ENCODE measurements at regions not wholly inside any gene's neighbourhood (a gene's known extent, or its start where the extent isn't known, plus 50 kb on each side); places are given as distances from the start of the nearest gene placed in this dataset.

DNA sequence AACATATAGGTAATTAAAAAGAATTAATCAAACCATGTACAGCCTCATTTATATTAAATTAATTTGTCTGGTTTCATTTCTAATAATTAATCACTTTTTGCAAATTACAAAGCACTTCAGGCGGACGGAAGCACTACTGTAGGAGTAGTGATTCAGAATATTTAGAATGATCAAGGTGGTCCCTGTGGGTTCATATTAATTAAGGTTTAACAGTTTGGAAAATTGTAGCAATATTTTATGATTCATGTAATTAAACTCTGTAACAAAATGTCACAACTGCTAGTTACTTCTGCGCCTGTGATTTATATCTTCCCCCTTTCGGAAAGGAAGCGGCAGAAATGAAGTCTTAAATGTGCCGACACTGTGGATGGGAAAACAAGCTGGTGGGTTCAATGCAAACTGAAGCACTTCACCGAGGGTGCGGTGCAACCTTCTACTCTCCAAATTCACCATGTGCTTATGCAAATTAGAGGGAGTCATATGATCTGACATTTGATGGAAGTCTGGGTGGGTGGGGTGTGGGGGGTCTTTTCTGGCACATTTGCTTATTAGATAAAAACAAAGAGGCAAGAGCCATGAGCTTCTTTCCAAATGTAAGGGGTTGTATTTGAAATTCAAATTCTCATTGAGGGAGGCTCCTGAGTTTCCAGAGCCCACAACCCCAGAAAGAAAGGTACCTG is 679.4 kb downstream of the TOX3 start:
- no peak for DNase-seq (ENCODE audit: insufficient read length)
- FAIRE-seq, result no peak
- TF ChIP-seq TAF1 (IDR thresholded peaks at IDR 0.05; ENCODE audit: borderline replicate concordance, low read depth, low read length), result no peak
- TF ChIP-seq POLR2AphosphoS5 (IDR thresholded peaks at IDR 0.05; ENCODE audit: low read depth, low read length), result no peak

DNA sequence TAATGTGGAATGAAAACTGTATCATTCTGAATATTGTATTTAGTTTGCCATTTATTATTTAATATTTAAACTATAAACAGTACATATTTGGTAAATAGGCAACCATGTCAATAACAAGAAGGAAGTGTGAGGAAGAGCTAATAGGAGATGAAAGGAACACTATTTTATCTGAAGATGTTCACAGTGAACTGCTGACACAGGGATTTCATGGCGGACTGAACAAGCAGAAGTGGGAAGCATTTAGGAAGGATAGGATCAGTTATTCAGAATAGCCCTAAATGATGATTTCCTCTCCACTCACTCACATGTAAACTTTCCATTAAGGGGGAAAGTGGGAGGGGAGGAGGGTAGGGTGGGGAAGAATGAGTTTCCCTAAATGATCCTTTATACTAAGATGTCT is 682.4 kb downstream of the TOX3 start:
- FAIRE-seq (no peak), DNase-seq (ENCODE audit: insufficient read length) (no peak)
- TF ChIP-seq POLR2AphosphoS5 (IDR thresholded peaks at IDR 0.05; ENCODE audit: low read depth, low read length), result no peak
- TF ChIP-seq TAF1 (IDR thresholded peaks at IDR 0.05; ENCODE audit: borderline replicate concordance, low read depth, low read length), result no peak
- no peak for TF ChIP-seq POLR2A (IDR thresholded peaks at IDR 0.05; ENCODE audit: low read depth, low read length)

DNA sequence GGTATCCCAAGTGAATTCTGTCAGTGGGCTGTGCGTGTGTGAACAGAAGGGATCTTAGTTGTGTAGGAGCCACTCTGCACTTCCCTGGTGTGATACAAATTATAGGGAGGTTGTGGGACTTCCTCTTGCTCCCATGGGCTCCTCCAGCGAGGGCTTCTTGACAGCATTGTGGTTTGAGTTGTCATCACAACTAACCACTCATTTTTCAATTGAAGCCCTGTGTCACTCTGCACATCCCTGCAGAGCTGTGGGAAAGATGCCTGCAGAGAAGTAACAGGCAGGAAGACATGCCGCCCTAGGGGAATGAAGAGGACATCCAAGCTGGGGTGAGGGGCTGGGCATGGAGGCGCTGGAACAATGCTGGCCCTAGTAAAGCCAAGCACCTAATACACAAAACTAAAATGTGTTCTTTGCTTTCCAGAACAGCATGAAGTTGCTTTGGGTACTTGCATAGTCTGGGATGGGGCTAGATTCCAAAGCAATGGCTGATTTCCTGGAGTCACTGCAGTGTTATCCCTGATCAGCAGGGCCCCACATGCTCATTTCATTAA is 692.5 kb downstream of the TOX3 start:
- no peak for DNase-seq (ENCODE audit: insufficient read length)
- no peak for FAIRE-seq
- TF ChIP-seq POLR2A (IDR thresholded peaks at IDR 0.05; ENCODE audit: low read depth, low read length) (no peak), TAF1 (IDR thresholded peaks at IDR 0.05; ENCODE audit: borderline replicate concordance, low read depth, low read length) (no peak), POLR2AphosphoS5 (IDR thresholded peaks at IDR 0.05; ENCODE audit: low read depth, low read length) (no peak)

DNA sequence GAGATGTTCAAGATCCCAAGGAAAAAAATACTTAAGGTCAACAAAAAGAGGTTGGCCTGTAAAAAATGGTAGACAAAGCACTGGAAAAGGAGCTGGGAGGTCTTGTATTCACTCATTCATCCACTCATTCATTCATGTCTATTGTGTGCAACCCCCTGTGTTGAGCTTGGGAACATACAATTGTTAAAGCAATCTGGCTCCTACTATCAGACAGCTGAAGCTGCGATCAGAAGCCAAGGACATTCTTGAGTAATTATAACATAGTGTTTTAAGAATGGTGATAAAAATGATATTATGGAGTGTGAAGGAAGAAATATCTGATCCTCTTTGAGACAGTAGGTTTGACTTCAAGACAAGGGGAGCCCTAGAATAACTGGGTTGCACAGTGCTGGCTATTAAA is 693.4 kb downstream of the TOX3 start:
- DNase-seq (ENCODE audit: insufficient read length), result no peak
- no peak for FAIRE-seq
- no peak for TF ChIP-seq POLR2A (IDR thresholded peaks at IDR 0.05; ENCODE audit: low read depth, low read length)
- no peak for TF ChIP-seq POLR2AphosphoS5 (IDR thresholded peaks at IDR 0.05; ENCODE audit: low read depth, low read length)
- TF ChIP-seq TAF1 (IDR thresholded peaks at IDR 0.05; ENCODE audit: borderline replicate concordance, low read depth, low read length), result no peak

DNA sequence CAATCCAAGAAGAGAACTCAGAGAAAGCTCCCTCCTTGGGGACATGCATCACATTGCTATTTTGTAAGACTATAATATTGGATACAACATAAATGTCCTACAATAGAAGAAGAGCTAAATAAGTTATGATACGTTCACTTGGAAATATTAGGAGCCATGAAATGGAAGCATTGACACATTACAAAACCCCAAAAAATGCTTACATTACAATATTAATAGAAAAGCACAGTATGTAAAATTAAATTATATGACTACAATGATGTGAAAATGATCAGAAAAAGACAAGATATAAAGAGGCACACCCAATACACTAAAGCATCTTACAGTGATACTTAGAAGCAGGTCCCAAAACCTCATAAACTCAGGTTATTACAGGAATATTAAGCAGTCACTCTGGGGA is 694.1 kb downstream of the TOX3 start:
- TF ChIP-seq POLR2AphosphoS5 (IDR thresholded peaks at IDR 0.05; ENCODE audit: low read depth, low read length), result no peak
- TF ChIP-seq POLR2A (IDR thresholded peaks at IDR 0.05; ENCODE audit: low read depth, low read length), result no peak
- TF ChIP-seq TAF1 (IDR thresholded peaks at IDR 0.05; ENCODE audit: borderline replicate concordance, low read depth, low read length), result no peak
- FAIRE-seq, result no peak
- no peak for DNase-seq (ENCODE audit: insufficient read length)

DNA sequence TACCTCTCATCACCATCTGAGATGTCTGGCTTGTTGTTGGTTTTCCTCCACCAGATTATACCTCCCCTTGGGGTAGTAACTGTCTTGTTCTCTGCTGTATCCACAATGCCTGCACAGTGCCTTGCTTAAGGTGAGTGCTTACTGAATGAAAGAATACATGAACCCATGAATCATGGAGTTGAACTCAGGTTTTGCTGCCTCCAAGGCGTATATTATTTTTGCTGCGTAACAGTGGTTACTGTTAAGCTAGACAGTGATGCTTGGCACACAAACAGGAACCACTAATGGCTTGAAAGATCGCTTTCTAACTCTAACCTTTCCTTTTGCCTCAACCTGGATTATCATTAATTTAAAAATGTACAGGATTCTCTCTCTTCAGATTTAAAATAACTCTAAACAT is 695.8 kb downstream of the TOX3 start:
- no peak for DNase-seq (ENCODE audit: insufficient read length)
- TF ChIP-seq TAF1 (IDR thresholded peaks at IDR 0.05; ENCODE audit: borderline replicate concordance, low read depth, low read length) (no peak), POLR2AphosphoS5 (IDR thresholded peaks at IDR 0.05; ENCODE audit: low read depth, low read length) (no peak), POLR2A (IDR thresholded peaks at IDR 0.05; ENCODE audit: low read depth, low read length) (no peak)
- FAIRE-seq, result no peak

DNA sequence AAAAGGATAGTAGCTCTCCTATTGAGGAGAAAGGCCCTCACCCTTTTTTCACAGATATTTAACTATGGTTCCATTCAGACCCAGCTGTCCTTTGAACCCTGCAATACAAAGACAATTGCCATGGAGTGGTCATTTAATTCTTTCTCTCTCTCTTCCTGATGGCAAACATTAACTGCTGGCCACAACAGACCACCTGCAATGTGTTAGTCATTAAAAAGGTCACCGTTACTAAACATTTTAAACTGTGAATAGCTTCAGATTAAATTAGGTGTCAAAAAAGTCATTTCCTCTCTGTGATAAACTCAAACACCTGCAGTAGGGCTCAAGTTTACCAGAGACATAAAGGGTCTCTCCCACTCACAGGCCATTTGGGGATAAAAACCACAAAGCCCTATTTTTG is 697.2 kb downstream of the TOX3 start:
- DNase-seq (ENCODE audit: insufficient read length) (no peak), FAIRE-seq (no peak)
- TF ChIP-seq TAF1 (IDR thresholded peaks at IDR 0.05; ENCODE audit: borderline replicate concordance, low read depth, low read length) (no peak), POLR2A (IDR thresholded peaks at IDR 0.05; ENCODE audit: low read depth, low read length) (no peak), POLR2AphosphoS5 (IDR thresholded peaks at IDR 0.05; ENCODE audit: low read depth, low read length) (no peak)

DNA sequence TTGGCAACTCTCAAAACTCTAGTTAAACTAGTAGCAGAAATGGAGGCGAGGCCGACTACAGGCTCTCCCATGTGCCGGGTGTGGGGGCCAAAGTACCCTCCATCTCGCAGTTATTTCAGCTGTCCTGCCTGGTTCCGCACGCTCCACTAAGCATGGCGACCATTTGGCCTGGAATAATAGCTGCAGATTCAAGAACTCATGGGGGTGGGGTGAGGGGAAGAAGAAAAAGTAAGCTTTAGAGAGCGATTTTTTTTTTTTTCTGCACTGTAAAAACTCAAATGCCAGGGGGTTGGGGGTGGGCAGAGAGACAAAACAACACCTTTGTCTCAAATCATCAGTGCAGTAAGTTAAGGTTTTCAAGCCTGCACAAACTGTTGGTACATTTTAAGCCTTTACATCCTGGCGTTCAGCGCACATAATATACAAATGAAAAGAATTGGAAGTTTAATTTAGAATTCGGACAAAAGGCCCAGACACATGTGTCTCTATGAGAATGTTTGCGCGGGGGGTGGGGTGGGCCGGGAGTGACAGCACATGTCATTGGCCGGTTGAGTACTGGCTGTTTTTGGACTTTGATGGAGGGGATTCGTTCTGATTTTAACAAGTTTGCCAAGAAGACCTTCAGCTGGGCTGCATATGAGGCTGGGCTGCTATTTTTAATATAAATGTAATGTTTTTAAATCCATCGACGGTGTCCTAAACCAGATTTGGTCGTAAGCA is 694.7 kb upstream of the SALL1 start:
- DNase-seq (ENCODE audit: insufficient read length), result no peak
- no peak for TF ChIP-seq POLR2A (IDR thresholded peaks at IDR 0.05; ENCODE audit: low read depth, low read length)
- TF ChIP-seq TAF1 (IDR thresholded peaks at IDR 0.05; ENCODE audit: borderline replicate concordance, low read depth, low read length), result no peak
- no peak for TF ChIP-seq POLR2AphosphoS5 (IDR thresholded peaks at IDR 0.05; ENCODE audit: low read depth, low read length)
- FAIRE-seq, result no peak

DNA sequence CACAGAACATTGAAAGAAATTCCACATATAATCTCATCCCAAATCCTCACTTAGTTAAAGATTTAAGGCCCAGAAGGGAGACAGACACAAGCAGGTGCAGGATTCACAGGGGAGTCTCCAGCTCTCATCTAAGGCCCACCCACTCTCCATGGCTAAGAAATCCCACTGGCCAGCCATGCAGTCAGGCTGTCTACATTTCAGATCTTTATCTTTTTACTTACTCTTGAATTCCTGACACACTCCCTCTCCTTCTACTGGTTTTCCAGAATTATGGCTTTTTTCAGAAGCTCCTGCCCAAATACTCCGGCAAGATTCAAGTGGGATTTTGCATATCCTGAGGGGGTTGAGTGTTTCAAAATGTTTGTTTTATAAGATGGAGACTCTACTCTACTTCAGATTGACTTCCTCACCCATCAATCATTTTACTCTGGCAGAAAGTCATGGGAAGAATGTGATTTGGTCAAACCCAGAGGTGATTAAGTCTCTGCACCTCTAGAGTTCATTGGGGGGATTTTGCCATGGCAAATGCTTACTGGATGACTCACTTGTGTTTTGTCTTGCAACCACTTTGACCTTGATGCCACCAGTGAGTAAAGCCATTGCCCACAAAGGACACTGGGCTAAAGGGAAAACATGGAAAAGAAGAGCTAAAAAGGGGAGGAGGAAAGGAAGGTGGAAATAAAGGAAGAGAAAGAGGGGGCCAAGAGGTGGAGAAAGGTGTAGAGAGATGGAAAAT is 688.8 kb upstream of the SALL1 start:
- no peak for TF ChIP-seq TAF1 (IDR thresholded peaks at IDR 0.05; ENCODE audit: borderline replicate concordance, low read depth, low read length)
- TF ChIP-seq POLR2AphosphoS5 (IDR thresholded peaks at IDR 0.05; ENCODE audit: low read depth, low read length), result no peak
- TF ChIP-seq POLR2A (IDR thresholded peaks at IDR 0.05; ENCODE audit: low read depth, low read length), result no peak
- no peak for FAIRE-seq
- no peak for DNase-seq (ENCODE audit: insufficient read length)

DNA sequence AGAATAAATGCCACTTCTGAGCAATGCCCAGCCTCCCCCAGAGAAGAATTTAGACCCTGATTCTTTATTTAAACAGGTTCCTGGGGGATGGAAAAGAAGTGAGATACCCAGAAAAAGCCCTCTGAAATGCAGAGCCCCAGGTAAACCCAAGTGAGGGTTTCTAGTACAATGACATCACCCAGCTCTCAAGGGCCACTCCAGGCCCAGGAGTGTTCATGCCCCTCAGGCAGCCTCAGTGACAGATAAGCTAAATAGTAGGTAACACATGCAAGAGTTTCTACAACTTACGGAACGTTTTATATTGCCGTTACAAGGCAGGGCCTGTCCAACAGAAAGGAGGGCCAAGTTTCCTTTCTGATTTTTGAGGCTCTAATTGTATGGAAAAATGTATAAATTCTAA is 683.7 kb upstream of the SALL1 start:
- DNase-seq (ENCODE audit: insufficient read length), result no peak
- FAIRE-seq, result no peak

DNA sequence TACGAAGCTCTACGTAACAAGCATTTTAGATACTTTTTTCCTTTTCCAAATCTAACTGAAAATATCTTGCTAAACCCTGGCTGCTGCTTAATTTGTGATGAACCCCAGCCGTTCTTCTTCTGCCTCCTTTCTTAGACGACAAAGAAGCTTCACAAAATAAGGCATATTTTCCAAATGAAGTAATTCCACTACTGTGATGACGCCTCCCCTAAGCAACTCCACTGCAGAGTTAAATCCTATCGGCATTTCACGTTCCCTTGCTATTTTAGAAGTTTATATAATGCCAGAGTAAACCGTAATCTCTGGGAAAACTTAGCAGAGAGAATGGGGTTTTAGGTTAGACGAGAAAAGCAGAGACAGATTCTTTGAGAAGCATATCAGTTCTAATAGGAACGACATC is 683.1 kb upstream of the SALL1 start:
- DNase-seq (ENCODE audit: insufficient read length) (no peak), FAIRE-seq (no peak)
- no peak for TF ChIP-seq POLR2AphosphoS5 (IDR thresholded peaks at IDR 0.05; ENCODE audit: low read depth, low read length)
- no peak for TF ChIP-seq POLR2A (IDR thresholded peaks at IDR 0.05; ENCODE audit: low read depth, low read length)
- no peak for TF ChIP-seq TAF1 (IDR thresholded peaks at IDR 0.05; ENCODE audit: borderline replicate concordance, low read depth, low read length)

More for the DNA sequence above, 683.7 kb upstream of the SALL1 start:
- no peak for TF ChIP-seq TAF1 (IDR thresholded peaks at IDR 0.05; ENCODE audit: borderline replicate concordance, low read depth, low read length)
- no peak for TF ChIP-seq POLR2A (IDR thresholded peaks at IDR 0.05; ENCODE audit: low read depth, low read length)
- TF ChIP-seq POLR2AphosphoS5 (IDR thresholded peaks at IDR 0.05; ENCODE audit: low read depth, low read length), result no peak

Data from GM12892 (cell line).